C4-2B (cell line): ENCODE measurements at regions not wholly inside any gene's neighbourhood (a gene's known extent, or its start where the extent isn't known, plus 50 kb on each side); places are given as distances from the start of the nearest gene placed in this dataset.

Experiments used
- CTCF ChIP-seq: fragments of 450-650 bp; conservative IDR thresholded peaks from 2 replicates; pipeline ENCODE4 v1.5.1; 2017; ENCODE audit warnings: mild to moderate bottlenecking
- ZFX ChIP-seq: fragments of 450-650 bp; IDR thresholded peaks from 2 replicates; pipeline ENCODE4 v1.6.1; 2017

GRCh38 chr15:38622908-38623307 lies 58.3 kb upstream of the RASGRP1 start:
- TF ChIP-seq CTCF, result no peak
- no peak for TF ChIP-seq ZFX
